IMR-90 (cell line): ENCODE measurements at regions not wholly inside any gene's neighbourhood (a gene's known extent, or its start where the extent isn't known, plus 50 kb on each side); places are given as distances from the start of the nearest gene placed in this dataset.

Experiments used
- ATAC-seq: fragments of 200-7000 bp; cut with Tn5 transposase; 2 replicates; pipeline ENCODE4 v1.9.1; 2020; ENCODE audit warnings: low read depth, mild to moderate bottlenecking, moderate library complexity
- BruUV-seq: library from RNA; stranded (reverse); fragments of 400-500 nt; replicated peaks from 2 replicates; lab custom pipeline; 2021; lab: Mats Ljungman, UMichigan
- CTCF ChIA-PET: fragments of 300-600 bp; formaldehyde crosslinking; extraction: SDS; loops from one replicate; lab custom pipeline; 2021; ENCODE audit warnings: antibody characterized with exemption; lab: Yijun Ruan, JAX
- POLR2A ChIA-PET: fragments of 300-600 bp; sonication (Branson Sonifier 250); formaldehyde crosslinking; loops from one replicate; lab custom pipeline; 2022; ENCODE audit warnings: antibody characterized with exemption; ENCODE audit not compliant: unreplicated experiment; lab: Charles Lee
- DNase-seq: peaks from one replicate; pipeline ENCODE4 v3.0.0; 2013
- H2AFZ ChIP-seq: replicated peaks from 2 replicates; pipeline ENCODE3; 2013; ENCODE audit warnings: low read length, mild to moderate bottlenecking; ENCODE audit not compliant: poor library complexity
- H2AK5ac ChIP-seq: 2 replicates; pipeline ENCODE4 v1.6.1; 2013; ENCODE audit warnings: low read depth, low read length, inconsistent platforms
- H2AK9ac ChIP-seq: replicated peaks from 2 replicates; pipeline ENCODE3; 2013; ENCODE audit warnings: mild to moderate bottlenecking, low read depth, low read length, moderate library complexity; ENCODE audit not compliant: poor library complexity
- H2BK120ac ChIP-seq: 2 replicates; pipeline ENCODE4 v1.6.1; 2013; ENCODE audit warnings: low read depth, low read length, inconsistent platforms
- H2BK15ac ChIP-seq: 3 replicates; pipeline ENCODE4 v1.6.1; 2013; ENCODE audit warnings: low read depth, low read length, inconsistent platforms
- H2BK20ac ChIP-seq: 2 replicates; pipeline ENCODE4 v1.6.1; 2013; ENCODE audit warnings: low read depth, mild to moderate bottlenecking, inconsistent platforms, low read length, moderate library complexity
- H2BK5ac ChIP-seq: 2 replicates; pipeline ENCODE4 v1.6.1; 2013; ENCODE audit warnings: mild to moderate bottlenecking, low read depth, low read length, inconsistent platforms; ENCODE audit not compliant: poor library complexity, severe bottlenecking
- H3K14ac ChIP-seq: replicated peaks from 2 replicates; pipeline ENCODE4 v1.6.1; 2013; ENCODE audit warnings: low read depth, low read length, inconsistent platforms
- H3K18ac ChIP-seq: 2 replicates; pipeline ENCODE4 v1.6.1; 2013; ENCODE audit warnings: low read depth, low read length, control low read depth
- H3K23ac ChIP-seq: 2 replicates; pipeline ENCODE4 v1.6.1; 2013; ENCODE audit warnings: low read depth, low read length, inconsistent platforms
- H3K27ac ChIP-seq: 2 replicates; pipeline ENCODE4 v1.5.1; 2013; ENCODE audit warnings: mild to moderate bottlenecking, control low read depth, low read length; ENCODE audit not compliant: insufficient read depth
- H3K27me3 ChIP-seq: 2 replicates; pipeline ENCODE4 v1.6.1; 2013; ENCODE audit warnings: low read length; ENCODE audit not compliant: control insufficient read depth, insufficient read depth
- H3K36me3 ChIP-seq: 2 replicates; pipeline ENCODE4 v1.6.1; 2013; ENCODE audit warnings: low read length, mixed read lengths; ENCODE audit not compliant: control insufficient read depth, insufficient read depth
- H3K4ac ChIP-seq: 2 replicates; pipeline ENCODE4 v1.6.1; 2013; ENCODE audit warnings: low read depth, low read length, inconsistent platforms
- H3K4me1 ChIP-seq: 2 replicates; pipeline ENCODE4 v1.6.1; 2013; ENCODE audit warnings: low read length, mixed read lengths; ENCODE audit not compliant: control insufficient read depth, insufficient read depth
- H3K4me2 ChIP-seq: 2 replicates; pipeline ENCODE4 v1.6.1; 2013; ENCODE audit warnings: low read depth, mild to moderate bottlenecking, control low read depth, low read length, moderate library complexity
- H3K4me3 ChIP-seq: 2 replicates; pipeline ENCODE4 v1.5.1; 2013; ENCODE audit warnings: low read depth, mild to moderate bottlenecking, control low read depth, low read length, moderate library complexity; ENCODE audit not compliant: insufficient read depth
- H3K56ac ChIP-seq: 2 replicates; pipeline ENCODE4 v1.6.1; 2013; ENCODE audit warnings: low read length, inconsistent platforms; ENCODE audit not compliant: insufficient read depth; ENCODE audit errors: extremely low read depth
- H3K79me1 ChIP-seq, 2 experiments: 2 replicates each; pipeline ENCODE4 v1.6.1; 2013; ENCODE audit warnings: low read length in 2 of 2, inconsistent platforms in 1 of 2, low read depth in 1 of 2
- H3K9ac ChIP-seq: 2 replicates; pipeline ENCODE4 v1.6.1; 2013; ENCODE audit warnings: low read depth, low read length, control low read depth
- H3K9me1 ChIP-seq: 2 replicates; pipeline ENCODE4 v1.6.1; 2013; ENCODE audit warnings: low read length, inconsistent platforms; ENCODE audit not compliant: insufficient read depth
- H3K9me3 ChIP-seq: 2 replicates; pipeline ENCODE4 v1.6.1; 2013; ENCODE audit warnings: low read length; ENCODE audit not compliant: control insufficient read depth, insufficient read depth
- H4K20me1 ChIP-seq: 2 replicates; pipeline ENCODE4 v1.6.1; 2013; ENCODE audit warnings: low read length, inconsistent platforms; ENCODE audit not compliant: insufficient read depth
- H4K5ac ChIP-seq: 2 replicates; pipeline ENCODE4 v1.6.1; 2013; ENCODE audit warnings: mild to moderate bottlenecking, low read depth, low read length, control low read depth
- H4K8ac ChIP-seq, 2 experiments: 2 replicates each; pipeline ENCODE4 v1.6.1; 2013; ENCODE audit warnings: low read depth in 2 of 2, low read length in 2 of 2, control low read depth in 1 of 2, inconsistent platforms in 1 of 2
- H4K91ac ChIP-seq: 2 replicates; pipeline ENCODE4 v1.6.1; 2013; ENCODE audit warnings: low read depth, low read length, inconsistent platforms; ENCODE audit not compliant: insufficient read depth
- BHLHE40 ChIP-seq: fragments of 150-350 bp; IDR thresholded peaks from 2 replicates; pipeline ENCODE4 v1.6.1; 2016; ENCODE audit warnings: mild to moderate bottlenecking, low read depth, low read length
- CEBPB ChIP-seq: IDR thresholded peaks from 2 replicates; pipeline ENCODE4 v1.6.1; 2012; ENCODE audit warnings: low read depth, low read length, improper control_type of control experiment
- CHD1 ChIP-seq: IDR thresholded peaks from 2 replicates; pipeline ENCODE4 v1.6.1; 2012; ENCODE audit warnings: low read depth, low read length, improper control_type of control experiment
- CTCF ChIP-seq: conservative IDR thresholded peaks from 2 replicates; pipeline ENCODE4 v1.5.1; 2012; ENCODE audit warnings: mild to moderate bottlenecking, low read depth, low read length, improper control_type of control experiment
- ELK1 ChIP-seq: fragments of 150-350 bp; IDR thresholded peaks from 2 replicates; pipeline ENCODE4 v1.6.1; 2016; ENCODE audit warnings: low read depth, mild to moderate bottlenecking, low read length, moderate library complexity, borderline replicate concordance
- FOS ChIP-seq: fragments of 150-350 bp; IDR thresholded peaks from 2 replicates; pipeline ENCODE4 v1.6.1; 2016; ENCODE audit warnings: low read depth, low read length
- MAFK ChIP-seq: IDR thresholded peaks from 2 replicates; pipeline ENCODE4 v1.6.1; 2012; ENCODE audit warnings: low read depth, low read length, improper control_type of control experiment
- MAZ ChIP-seq: IDR thresholded peaks from 2 replicates; pipeline ENCODE4 v1.6.1; 2012; ENCODE audit warnings: low read depth, mild to moderate bottlenecking, low read length, improper control_type of control experiment, moderate library complexity, borderline replicate concordance
- MXI1 ChIP-seq: IDR thresholded peaks from 2 replicates; pipeline ENCODE4 v1.6.1; 2012; ENCODE audit warnings: low read depth, mild to moderate bottlenecking, low read length, moderate library complexity, borderline replicate concordance
- NFE2L2 ChIP-seq: fragments of 150-350 bp; IDR thresholded peaks from 2 replicates; pipeline ENCODE4 v1.6.1; 2016; ENCODE audit warnings: low read depth, mild to moderate bottlenecking, low read length
- POLR2A ChIP-seq: IDR thresholded peaks from 2 replicates; pipeline ENCODE4 v1.6.1; 2012; ENCODE audit warnings: mild to moderate bottlenecking, low read depth, low read length
- RAD21 ChIP-seq: IDR thresholded peaks from 2 replicates; pipeline ENCODE4 v1.6.1; 2012; ENCODE audit warnings: low read length, improper control_type of control experiment
- RCOR1 ChIP-seq: IDR thresholded peaks from 2 replicates; pipeline ENCODE4 v1.6.1; 2012; ENCODE audit warnings: mild to moderate bottlenecking, low read length, improper control_type of control experiment; ENCODE audit not compliant: insufficient replicate concordance
- RFX5 ChIP-seq: IDR thresholded peaks from 2 replicates; pipeline ENCODE4 v1.8.0; 2012; ENCODE audit warnings: low read depth, mild to moderate bottlenecking, low read length, moderate library complexity
- SMC3 ChIP-seq: fragments of 150-350 bp; IDR thresholded peaks from 2 replicates; pipeline ENCODE4 v1.6.1; 2016; ENCODE audit warnings: low read depth, mild to moderate bottlenecking, antibody characterized with exemption, low read length, moderate library complexity
- USF2 ChIP-seq: fragments of 150-350 bp; IDR thresholded peaks from 2 replicates; pipeline ENCODE4 v1.6.1; 2017; ENCODE audit warnings: mild to moderate bottlenecking, antibody characterized with exemption, low read length, low read depth
- WGBS, 2 experiments: methylation state at CpG; one replicate each; pipeline versions ENCODE4 v1.1.5 to v1.1.7; 2013; ENCODE audit warnings: missing lambda C conversion rate in 2 of 2; ENCODE audit not compliant: insufficient read length in 1 of 2; ENCODE audit errors: extremely low coverage in 2 of 2; 5-methylcytosine and 5-hydroxymethylcytosine counted together
- dilution Hi-C: fragments of 300-500 bp; cut with HindIII; formaldehyde crosslinking; loops from one replicate; pipeline ENCODE4 v1.14.3; 2018; ENCODE audit warnings: low sequenced_read_pairs; ENCODE audit not compliant: unreplicated experiment
- in situ Hi-C: fragments of 300-500 bp; cut with MboI; formaldehyde crosslinking; loops from 3 replicates; pipeline ENCODE4 v1.14.3; 2019; ENCODE audit warnings: low sequenced_read_pairs, inconsistent platforms, mixed read lengths
- intact Hi-C: fragments of 100-400 bp; cut with micrococcal nuclease; formaldehyde crosslinking; loops from 2 replicates; pipeline ENCODE4 v1.10.0; 2022

- no peak overlapping the region for H2AFZ ChIP-seq
- H3K4me1 ChIP-seq: no peaks in the 10 kb centered on the region
- H3K27ac ChIP-seq: no peak overlapping the region
- no peaks in the 10 kb centered on the region for H3K79me1 ChIP-seq
- no peak overlapping the region for H3K4ac ChIP-seq
- no peak for DNase-seq
- H3K36me3 ChIP-seq: no peaks in the 10 kb centered on the region
- no peak overlapping the region for H3K4me2 ChIP-seq
- no peak overlapping the region for H4K91ac ChIP-seq
- no peak overlapping the region for H2AK5ac ChIP-seq
- H3K56ac ChIP-seq: no peak overlapping the region
- H3K9ac ChIP-seq: no peak overlapping the region
- no peak overlapping the region for H3K23ac ChIP-seq
- in situ Hi-C loops: no loop called here
- H2AK9ac ChIP-seq: no peak overlapping the region
- TF ChIP-seq ELK1 (no peak), RCOR1 (no peak), RAD21 (no peak), SMC3 (no peak), BHLHE40 (no peak), USF2 (no peak), NFE2L2 (no peak), CTCF (no peak), RFX5 (no peak), MAFK (no peak), CEBPB (no peak), POLR2A (no peak), MXI1 (no peak), FOS (no peak), MAZ (no peak), CHD1 (no peak)
- no peak overlapping the region for H2BK120ac ChIP-seq
- H4K8ac ChIP-seq: no peak overlapping the region
- dilution Hi-C loops: no loop called here
- H3K18ac ChIP-seq: no peak overlapping the region
- no peak overlapping the region for H2BK15ac ChIP-seq
- H3K27me3 ChIP-seq: no peaks in the 10 kb centered on the region
- no CpG with 5 or more reads among the region's 1 CpG for WGBS, 2 experiments
- ChIA-PET CTCF (no interaction called here), POLR2A (no interaction called here)
- no peak overlapping the region for H3K14ac ChIP-seq
- intact Hi-C loops: no loop called here
- no peak overlapping the region for H2BK20ac ChIP-seq
- H3K9me3 ChIP-seq: no peaks in the 10 kb centered on the region
- no peaks in the 10 kb centered on the region for H4K20me1 ChIP-seq
- no peaks in the 10 kb centered on the region for H3K9me1 ChIP-seq
- no peak overlapping the region for H2BK5ac ChIP-seq
- ATAC-seq: no peak
- no TSS peak for BruUV-seq
- no peak overlapping the region for H4K5ac ChIP-seq
- H3K4me3 ChIP-seq: no peak overlapping the region
These were observed 296.9 kb upstream of the CYRIA start for GRCh38 chr2:16962505-16962904.
